Aorta (tissue), 5 donors: ENCODE measurements at regions not wholly inside any gene's neighbourhood (a gene's known extent, or its start where the extent isn't known, plus 50 kb on each side); places are given as distances from the start of the nearest gene placed in this dataset.

Experiments used
- ATAC-seq: fragments of 200-7000 bp; cut with Tn5 transposase; one replicate; pipeline ENCODE4 v1.9.1; 2022; ENCODE audit warnings: moderate library complexity; ENCODE audit not compliant: low FRiP score
- DNase-seq, 2 donors: peaks; one replicate each; pipeline ENCODE4 v3.0.0-alpha.2; 2020
- H3K27ac ChIP-seq, 2 donors: one replicate each; pipeline ENCODE4 v1.5.1; 2013; ENCODE audit warnings: low read length in 2 of 2, mild to moderate bottlenecking in 2 of 2, moderate library complexity in 2 of 2, control low read depth in 1 of 2, inconsistent platforms in 1 of 2, low read depth in 1 of 2
- H3K27me3 ChIP-seq, 2 donors: one replicate each; pipeline ENCODE4 v1.6.1; 2013; ENCODE audit warnings: control low read depth in 1 of 2, low read length in 1 of 2, mild to moderate bottlenecking in 1 of 2, moderate library complexity in 1 of 2; ENCODE audit not compliant: insufficient read depth in 2 of 2, control insufficient read depth in 1 of 2
- H3K36me3 ChIP-seq, 2 donors: one replicate each; pipeline ENCODE4 v1.6.1; 2013; ENCODE audit warnings: control low read depth in 1 of 2, low read length in 1 of 2, mild to moderate bottlenecking in 1 of 2; ENCODE audit not compliant: insufficient read depth in 2 of 2, control insufficient read depth in 1 of 2
- H3K4me1 ChIP-seq, 2 donors: one replicate each; pipeline ENCODE4 v1.6.1; 2013; ENCODE audit warnings: low read length in 2 of 2, control low read depth in 1 of 2, mild to moderate bottlenecking in 1 of 2, moderate library complexity in 1 of 2; ENCODE audit not compliant: insufficient read depth in 2 of 2, control insufficient read depth in 1 of 2
- H3K4me3 ChIP-seq, 2 donors: one replicate each; pipeline ENCODE4 v1.5.1; 2013; ENCODE audit warnings: low read length in 2 of 2, control low read depth in 1 of 2, mild to moderate bottlenecking in 1 of 2
- H3K9me3 ChIP-seq: one replicate; pipeline ENCODE4 v1.6.1; 2013; ENCODE audit warnings: mild to moderate bottlenecking, low read length; ENCODE audit not compliant: control insufficient read depth
- WGBS, 2 donors: extraction: QIAGEN DNeasy Blood & Tissue Kit; methylation state at CpG; one replicate each; pipeline ENCODE4 v1.1.7; 2013; 5-methylcytosine and 5-hydroxymethylcytosine counted together
- intact Hi-C, 2 donors: fragments of 100-400 bp; cut with DNase I; formaldehyde crosslinking; loops; one replicate each; pipeline versions ENCODE4 v1.14.2 to v1.15.0; 2022
- donor health status: healthy with polysubstance abuse.
- donor health status: Bipolar disorder and iron deficiency.
- donor health status: DM: no; HTN: no; CAD: no.
- donor health status: DM: no; HTN: no; CAD: no.
- donor health status: DM: yes; HTN: yes; CAD: no.

- no peak overlapping the region for H3K4me3 ChIP-seq
- H3K36me3 ChIP-seq, result no peaks in the 10 kb centered on the region
- 71 to 75% methylated on average over 3 of the region's 3 CpGs for WGBS, 2 donors
- no peak for DNase-seq
- ATAC-seq, result no peak
- no peaks in the 10 kb centered on the region for H3K4me1 ChIP-seq
- no peak overlapping the region for H3K27ac ChIP-seq
- no peaks in the 10 kb centered on the region for H3K27me3 ChIP-seq
- intact Hi-C loops, result no loop called here
- H3K9me3 ChIP-seq, result no peaks in the 10 kb centered on the region
Measured at GRCh38 chr6:6764764-6765434, 176.4 kb downstream of the LY86 start.

- Histone ChIP-seq H3K27me3 (no peaks in the 10 kb centered on the region), H3K9me3 (no peaks in the 10 kb centered on the region), H3K27ac (no peak overlapping the region), H3K4me1 (no peaks in the 10 kb centered on the region), H3K4me3 (no peak overlapping the region), H3K36me3 (no peaks in the 10 kb centered on the region)
- intact Hi-C loops, result no loop called here
- DNase-seq (no peak), ATAC-seq (no peak)
- 88 to 95% methylated on average over 6 of the region's 6 CpGs for WGBS, 2 donors
Measured at GRCh38 chr6:6766230-6766905, 177.8 kb downstream of the LY86 start.

DNA sequence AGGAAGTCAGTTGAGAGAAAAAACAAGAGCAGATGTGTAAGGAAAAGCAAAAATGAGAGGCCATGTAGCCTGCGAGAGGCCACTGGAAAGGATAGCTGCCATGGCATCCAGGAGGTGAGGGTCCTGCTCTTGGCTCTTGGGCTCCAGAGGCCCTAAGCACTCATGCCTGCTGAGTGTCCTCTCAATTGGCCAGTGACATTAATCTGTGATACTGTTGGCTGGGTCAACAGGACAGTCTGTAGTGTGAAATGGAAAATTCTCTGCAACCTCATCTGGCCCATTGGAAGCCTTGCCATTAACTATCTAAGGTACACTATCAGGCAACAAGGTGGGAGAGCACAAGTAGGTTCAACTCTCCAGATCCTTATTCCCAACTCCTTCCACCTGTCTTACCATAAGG, 180.9 kb downstream of the LY86 start:
- Histone ChIP-seq H3K9me3 (no peaks in the 10 kb centered on the region), H3K27ac (no peak overlapping the region), H3K4me3 (no peak overlapping the region), H3K36me3 (no peaks in the 10 kb centered on the region), H3K4me1 (no peaks in the 10 kb centered on the region), H3K27me3 (no peaks in the 10 kb centered on the region)
- WGBS, 2 donors, result 92 to 100% methylated on average over 1 of the region's 1 CpG
- ATAC-seq (no peak), DNase-seq (no peak)
- intact Hi-C loops, result no loop called here

DNA sequence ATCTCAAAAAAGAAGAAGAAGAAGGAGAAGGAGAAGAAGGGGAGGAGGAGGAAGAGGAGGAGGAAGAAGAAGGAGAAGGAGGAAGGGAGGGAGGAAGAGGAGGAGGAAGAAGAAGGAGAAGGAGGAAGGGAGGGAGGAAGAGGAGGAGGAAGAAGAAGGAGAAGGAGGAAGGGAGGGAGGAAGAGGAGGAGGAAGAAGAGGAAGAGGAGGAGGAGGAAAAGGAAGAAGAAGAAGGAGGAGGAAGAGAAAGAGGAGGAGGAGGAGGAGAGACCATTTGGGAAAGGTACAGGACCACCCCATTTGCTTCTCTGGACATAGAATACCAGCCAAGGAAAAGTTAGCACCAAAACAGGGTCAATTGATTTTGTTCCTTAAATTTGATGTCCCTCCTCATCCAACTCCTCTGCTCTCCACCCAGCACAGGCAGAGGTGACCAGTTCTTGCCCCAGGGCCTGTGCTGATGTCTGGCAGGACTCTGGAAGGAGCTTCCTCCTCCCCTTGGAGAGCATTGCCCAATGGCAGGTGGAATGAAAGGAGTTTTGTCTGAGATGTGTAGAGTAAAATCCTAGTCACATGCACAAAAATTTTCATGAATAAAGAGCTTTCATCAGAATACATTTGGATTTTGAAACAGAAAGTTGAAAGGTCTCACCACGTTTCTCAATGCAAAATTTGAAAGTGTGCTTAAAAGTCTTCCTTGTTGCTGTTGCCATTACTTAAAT, 182.9 kb downstream of the LY86 start:
- 80 to 84% methylated on average over 1 of the region's 1 CpG for WGBS, 2 donors
- no peaks in the 10 kb centered on the region for H3K36me3 ChIP-seq
- DNase-seq, result no peak
- H3K4me3 ChIP-seq, result no peak overlapping the region
- no peak overlapping the region for H3K27ac ChIP-seq
- no peaks in the 10 kb centered on the region for H3K4me1 ChIP-seq
- H3K27me3 ChIP-seq, result no peaks in the 10 kb centered on the region
- no peaks in the 10 kb centered on the region for H3K9me3 ChIP-seq
- ATAC-seq, result no peak
- intact Hi-C loops, result no loop called here

GRCh38 chr6:6771964-6772363, 183.4 kb downstream of the LY86 start:
- Histone ChIP-seq H3K27ac (no peak overlapping the region), H3K4me1 (no peaks in the 10 kb centered on the region), H3K27me3 (no peaks in the 10 kb centered on the region), H3K9me3 (no peaks in the 10 kb centered on the region), H3K36me3 (no peaks in the 10 kb centered on the region), H3K4me3 (no peak overlapping the region)
- intact Hi-C loops, result no loop called here
- no peak for DNase-seq
- WGBS, 2 donors, result 90 to 91% methylated on average over 5 of the region's 5 CpGs
- ATAC-seq, result no peak

GRCh38 chr6:6772751-6773150, 184.2 kb downstream of the LY86 start:
- Histone ChIP-seq H3K27me3 (no peaks in the 10 kb centered on the region), H3K4me3 (no peak overlapping the region), H3K27ac (no peak overlapping the region), H3K36me3 (no peaks in the 10 kb centered on the region), H3K4me1 (no peaks in the 10 kb centered on the region), H3K9me3 (no peaks in the 10 kb centered on the region)
- DNase-seq (no peak), ATAC-seq (no peak)
- WGBS, 2 donors, result 28 to 32% methylated on average over 6 of the region's 6 CpGs
- intact Hi-C loops, result no loop called here

- ATAC-seq (no peak), DNase-seq (no peak)
- no peak overlapping the region for H3K27ac ChIP-seq
- no peaks in the 10 kb centered on the region for H3K9me3 ChIP-seq
- intact Hi-C loops, result no loop called here
- H3K27me3 ChIP-seq, result no peaks in the 10 kb centered on the region
- H3K4me3 ChIP-seq, result no peak overlapping the region
- H3K36me3 ChIP-seq, result no peaks in the 10 kb centered on the region
- no peaks in the 10 kb centered on the region for H3K4me1 ChIP-seq
- WGBS, 2 donors, result 82% methylated on average over 3 of the region's 3 CpGs
Measured at GRCh38 chr6:6775074-6775473, 186.6 kb downstream of the LY86 start.

DNA sequence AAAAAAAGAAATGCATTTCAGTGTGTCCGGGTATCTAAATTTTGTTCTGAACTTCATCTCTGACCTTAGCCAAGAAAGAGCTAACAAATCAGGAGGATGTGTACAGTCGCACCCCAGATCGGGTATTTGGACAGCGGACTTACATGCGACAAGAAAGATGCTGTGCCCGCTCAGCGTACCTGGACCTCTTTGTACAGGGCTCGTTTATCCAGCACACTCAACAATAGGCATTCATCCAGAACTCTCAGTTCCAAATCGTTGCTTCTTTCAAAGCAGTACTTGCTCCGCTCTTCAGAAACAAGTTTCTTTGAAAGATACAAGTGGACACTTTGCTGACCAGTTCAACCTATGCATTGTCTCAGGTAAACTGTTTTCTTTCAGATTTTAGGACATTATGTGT, 191.7 kb downstream of the LY86 start:
- ATAC-seq (no peak), DNase-seq (no peak)
- WGBS, 2 donors, result 89 to 90% methylated on average over 10 of the region's 10 CpGs
- intact Hi-C loops, result no loop called here
- Histone ChIP-seq H3K4me1 (no peaks in the 10 kb centered on the region), H3K9me3 (no peaks in the 10 kb centered on the region), H3K27me3 (no peaks in the 10 kb centered on the region), H3K27ac (no peak overlapping the region), H3K4me3 (no peak overlapping the region), H3K36me3 (no peaks in the 10 kb centered on the region)
